CD4-positive, alpha-beta T cell treated with Interleukin-10 for 1 hour (primary cell): ENCODE measurements at regions not wholly inside any gene's neighbourhood (a gene's known extent, or its start where the extent isn't known, plus 50 kb on each side); places are given as distances from the start of the nearest gene placed in this dataset.
"Not testable (repeated sequence)": the region's sequence is repeated elsewhere in the genome, so short reads cannot be mapped to it uniquely, and the experiment has no call there.

ENCODE experiments used
- DNase-seq: peaks from one replicate; pipeline ENCODE4 v3.0.0-alpha.2; 2020

DNA sequence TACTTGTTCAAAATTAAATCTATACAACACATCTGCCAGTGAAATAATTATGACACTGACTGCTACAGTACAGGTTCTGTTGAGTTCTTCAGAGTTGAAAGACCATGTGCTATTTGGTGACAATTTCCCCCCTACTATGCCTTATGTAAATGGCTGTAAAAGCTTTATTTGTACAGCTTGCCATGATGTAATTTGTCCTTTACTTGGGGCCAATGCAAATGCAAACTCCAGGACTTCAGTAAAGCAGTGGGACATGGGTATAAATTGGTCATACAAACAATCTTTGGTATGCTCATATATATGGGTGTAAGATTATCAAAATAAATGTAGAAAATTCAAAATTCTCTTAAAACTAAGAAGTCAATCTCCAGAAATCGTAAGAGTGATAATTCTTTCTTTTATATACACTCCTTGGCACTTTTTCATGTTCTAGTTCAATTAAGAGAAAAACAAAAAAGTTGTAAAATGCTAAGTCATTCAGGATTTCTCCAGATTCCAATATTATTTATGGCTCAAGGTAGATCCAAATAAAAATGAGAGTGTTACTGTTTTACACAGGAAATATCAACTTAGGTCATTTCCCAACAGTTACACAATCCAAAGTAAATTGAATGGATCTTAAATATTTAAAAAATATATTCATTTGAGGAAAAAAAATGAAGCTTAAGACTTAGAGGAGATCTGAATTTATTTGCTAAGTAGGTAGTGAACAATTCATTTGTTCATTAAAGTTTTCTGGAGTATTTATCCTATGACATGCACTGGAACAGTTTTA, 1310.5 kb upstream of the CITED2 start:
- no peak for DNase-seq

DNA sequence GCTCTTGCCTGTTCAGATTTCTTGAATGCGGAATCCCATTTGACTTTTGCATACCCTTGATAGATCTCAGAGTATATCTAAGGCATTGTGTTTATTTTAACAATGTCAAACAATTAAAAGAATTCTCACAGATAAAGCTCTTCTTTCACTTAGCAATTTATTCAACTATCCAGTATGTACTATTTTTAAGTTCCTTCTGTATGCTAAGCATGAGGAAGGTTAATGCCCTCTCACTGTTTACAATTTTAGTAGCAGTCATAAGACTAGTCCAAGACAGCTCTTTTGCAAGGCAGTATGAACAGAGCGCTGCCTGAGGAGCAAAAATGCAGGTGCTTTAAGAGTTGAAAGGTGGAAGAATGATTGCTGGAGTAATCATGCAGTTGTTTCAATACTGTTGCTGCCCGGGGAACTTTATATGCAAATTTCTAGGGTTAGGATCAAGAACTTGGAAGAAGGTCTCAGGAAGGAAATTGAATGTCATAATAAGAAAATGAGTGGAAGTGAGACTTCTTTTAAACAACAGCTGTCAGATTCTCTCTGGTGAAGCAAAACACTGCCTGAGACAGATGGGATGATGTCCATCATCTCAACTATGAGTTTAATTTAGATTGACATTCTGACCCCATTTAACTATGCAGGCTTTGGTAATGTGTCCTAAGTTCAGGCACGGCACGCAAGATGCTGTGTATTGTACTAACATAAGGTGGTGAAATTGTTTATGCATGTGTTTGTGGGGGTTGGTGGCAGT, 1303.5 kb upstream of the CITED2 start:
- no peak for DNase-seq

DNA sequence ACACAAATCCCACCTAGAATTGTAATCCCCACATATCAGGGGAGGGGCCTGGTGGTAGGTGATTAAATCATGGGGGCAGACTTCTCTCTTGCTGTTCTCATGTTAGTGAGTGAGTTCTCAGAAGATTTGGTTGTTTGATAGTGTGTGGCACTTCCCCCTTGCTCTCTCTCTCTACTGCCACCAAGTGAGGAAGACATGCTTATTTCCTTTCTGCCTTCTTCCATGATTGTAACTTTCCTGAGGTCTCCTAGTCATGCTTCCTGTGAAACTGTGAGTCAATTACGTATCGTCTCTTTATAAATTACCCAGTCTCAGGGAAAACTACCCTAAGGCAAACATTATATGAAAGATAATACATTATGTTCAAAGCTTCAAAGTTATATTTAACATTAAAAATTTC, 1297.5 kb upstream of the CITED2 start:
- DNase-seq: peak; percentile 1

DNA sequence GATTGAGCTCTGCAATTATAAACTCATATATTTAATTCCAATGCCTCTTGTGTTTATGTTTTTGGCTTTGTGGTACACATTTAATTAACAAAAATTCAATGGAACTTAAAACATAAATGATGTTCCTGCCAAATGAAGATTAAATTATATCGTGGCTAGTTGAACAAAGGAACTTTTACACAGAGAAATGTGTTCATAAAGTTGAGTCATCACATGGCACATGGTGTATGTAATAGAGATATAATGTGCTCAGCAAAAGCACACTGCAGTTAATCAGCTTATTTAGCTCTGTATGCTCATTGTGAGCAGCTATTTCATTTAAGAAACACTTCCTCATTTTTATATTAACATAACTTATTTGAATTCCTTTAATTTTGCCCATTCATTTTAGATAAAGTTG, 1295.6 kb upstream of the CITED2 start:
- no peak for DNase-seq

DNA sequence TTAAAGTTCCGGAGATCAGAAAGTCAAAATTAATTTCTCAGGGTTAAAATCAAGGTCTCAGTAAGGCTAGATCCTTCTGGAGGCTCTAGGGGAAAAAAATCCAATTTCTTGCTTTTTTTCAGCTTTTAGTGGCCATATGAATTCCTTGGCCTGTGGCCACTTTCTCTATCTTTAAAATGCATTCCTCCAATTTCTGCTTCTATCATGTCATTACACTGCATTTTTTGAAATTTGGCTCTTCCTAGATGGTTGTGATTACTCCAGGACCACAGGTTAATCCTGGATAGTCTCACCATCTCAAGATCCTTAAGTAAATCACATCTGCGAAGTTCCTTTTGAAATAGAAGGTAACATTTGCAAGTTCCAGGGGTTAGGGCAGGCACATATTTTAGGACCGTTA, 1294.9 kb upstream of the CITED2 start:
- DNase-seq: no peak

DNA sequence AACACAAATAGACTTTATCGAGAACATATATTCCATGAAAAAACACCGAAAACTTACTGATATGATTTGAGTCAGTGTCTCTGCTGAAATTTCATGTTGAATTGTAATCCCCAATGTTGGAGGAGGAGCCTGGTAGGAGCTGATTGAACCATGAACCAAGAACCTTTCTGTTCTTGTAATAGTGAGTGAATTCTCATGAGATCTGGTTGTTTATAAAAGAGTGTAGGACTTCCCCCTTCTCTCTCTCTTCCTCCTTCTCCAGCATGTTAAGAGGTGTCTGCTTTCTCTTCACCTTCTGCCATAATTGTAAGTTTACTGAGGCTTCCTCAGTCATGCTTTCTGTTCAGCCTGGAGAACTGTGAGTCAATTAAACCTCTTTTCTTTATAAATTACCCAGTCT, 1289.3 kb upstream of the CITED2 start:
- DNase-seq: no peak

DNA sequence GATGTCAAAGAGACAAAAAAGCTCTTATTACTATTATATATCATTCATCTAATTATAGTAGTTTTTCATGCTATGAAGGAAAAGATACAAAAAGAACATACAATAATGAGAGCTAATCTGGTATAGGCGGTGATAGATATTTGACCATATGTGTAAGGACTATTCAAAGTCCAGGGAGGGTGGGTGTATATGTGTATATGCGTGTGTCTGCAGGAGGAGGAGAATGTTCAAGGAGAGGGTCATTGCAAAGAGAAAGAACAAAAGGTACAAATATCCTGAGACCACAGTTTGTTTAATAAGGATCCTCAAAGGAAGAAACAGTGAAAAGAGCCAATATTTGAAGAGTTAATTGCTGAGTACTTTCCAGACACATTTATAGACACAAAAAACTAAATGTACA, 1288.6 kb upstream of the CITED2 start:
- DNase-seq: no peak

DNA sequence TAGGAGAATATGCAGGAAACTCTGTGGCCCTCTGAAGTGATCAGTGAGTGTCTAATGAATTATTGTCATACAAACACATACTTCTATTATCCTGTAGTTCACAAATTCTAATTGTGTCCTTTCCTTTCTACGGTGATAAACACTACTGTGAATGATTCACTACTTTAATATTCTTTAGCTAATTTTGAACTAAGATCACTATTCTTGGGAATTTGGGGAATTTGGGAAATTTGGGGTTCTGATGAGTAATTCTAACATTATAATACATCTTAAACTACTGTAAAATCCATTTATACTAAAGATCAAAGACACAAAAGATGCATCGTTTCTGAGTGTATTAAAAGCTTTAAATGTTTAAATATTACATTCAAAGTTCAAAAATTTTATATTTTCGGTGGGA, 1287.2 kb upstream of the CITED2 start:
- no peak for DNase-seq

DNA sequence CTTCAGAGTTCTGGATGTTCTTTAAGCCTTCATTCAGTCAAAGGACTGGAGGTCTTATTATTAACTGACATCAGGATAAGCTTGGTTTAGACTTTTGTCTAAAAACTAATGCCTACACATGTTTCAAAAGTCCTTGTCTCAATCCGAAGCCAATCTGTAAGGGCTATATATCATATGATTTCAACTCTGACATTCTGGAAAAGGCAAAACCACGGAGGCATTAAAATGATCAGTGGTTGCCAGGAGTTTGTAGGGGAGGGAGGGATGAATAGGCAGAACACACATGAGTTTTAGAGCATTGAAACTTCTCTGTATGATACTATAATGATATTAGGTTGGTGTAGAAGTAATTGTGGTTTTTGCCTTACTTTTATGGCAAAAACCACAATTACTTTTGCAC, 1285.8 kb upstream of the CITED2 start:
- DNase-seq: no peak

DNA sequence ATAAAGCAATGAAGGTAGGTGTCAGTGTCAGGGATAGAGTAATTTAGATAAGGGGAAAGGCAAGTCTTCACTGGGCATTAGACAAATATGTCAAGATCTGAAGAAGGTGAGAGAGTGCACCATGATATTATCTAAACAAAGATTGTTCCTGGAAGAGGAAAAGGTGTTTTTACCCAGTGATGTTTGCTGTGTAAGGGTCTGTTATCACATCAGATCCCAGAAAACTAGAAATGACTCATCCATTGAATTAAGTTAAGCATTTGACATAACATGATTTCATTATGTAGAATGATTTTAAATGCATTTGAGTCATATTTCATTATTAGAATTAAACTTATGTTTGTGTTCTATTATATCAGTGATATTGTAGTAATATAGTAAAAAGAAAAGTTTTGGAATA, 1279.5 kb upstream of the CITED2 start:
- DNase-seq: no peak

DNA sequence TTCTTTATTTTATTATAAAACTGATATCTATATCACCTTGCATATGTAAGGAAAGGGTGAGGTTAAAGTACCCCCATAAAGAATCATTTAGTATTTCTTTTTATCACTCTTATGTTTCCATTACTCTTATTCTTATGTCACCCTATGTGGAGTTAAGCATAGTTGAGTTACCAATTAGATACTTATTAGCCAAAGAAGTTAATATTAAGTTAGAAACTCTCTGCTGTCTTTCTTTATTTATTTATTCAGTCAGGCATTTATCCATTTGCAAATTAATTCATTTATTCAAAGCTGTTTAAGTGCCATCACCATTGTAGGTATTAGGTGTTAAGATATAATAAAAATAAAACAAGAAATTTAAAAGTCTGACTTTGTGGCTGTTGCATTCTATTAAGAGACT, 1279.1 kb upstream of the CITED2 start:
- no peak for DNase-seq

DNA sequence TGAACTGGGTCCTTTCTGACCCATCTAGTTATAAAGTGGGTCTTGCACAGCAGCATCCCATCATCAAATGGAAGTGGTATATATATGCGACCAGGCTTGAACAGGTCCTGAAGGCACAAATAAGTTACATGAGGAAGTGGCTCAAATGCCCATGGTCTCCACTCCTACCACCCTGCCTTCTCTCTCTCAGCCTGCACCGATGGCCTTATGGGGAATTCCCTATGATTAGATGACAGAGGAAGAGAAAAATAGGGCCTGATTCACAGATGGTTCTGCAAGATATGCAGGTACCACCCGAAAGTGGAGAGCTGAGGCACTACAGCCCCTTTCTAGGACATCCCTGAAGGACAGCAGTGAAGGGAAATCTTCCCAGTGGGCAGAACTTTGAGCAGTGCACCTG, 1275.1 kb upstream of the CITED2 start:
- DNase-seq: not testable (repeated sequence)

DNA sequence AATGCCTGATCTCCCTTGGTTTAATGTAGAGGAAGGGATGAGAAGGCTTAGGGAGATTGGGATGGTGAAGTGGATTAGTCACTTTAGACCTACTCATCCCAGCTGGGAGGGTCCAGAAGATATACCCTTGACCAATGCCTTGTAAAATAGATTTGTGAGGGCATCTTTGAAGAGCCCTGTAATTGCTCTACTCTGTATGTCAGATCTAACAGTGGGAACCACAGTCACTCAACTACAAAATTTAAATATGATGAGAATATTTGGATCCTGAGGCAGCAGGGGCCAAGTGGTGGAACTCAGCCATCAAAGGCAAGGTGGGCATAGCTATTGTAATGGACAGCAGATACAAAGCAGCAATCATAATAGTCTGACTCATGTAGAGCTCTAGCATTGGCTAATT, 1272.9 kb upstream of the CITED2 start:
- not testable (repeated sequence) for DNase-seq

DNA sequence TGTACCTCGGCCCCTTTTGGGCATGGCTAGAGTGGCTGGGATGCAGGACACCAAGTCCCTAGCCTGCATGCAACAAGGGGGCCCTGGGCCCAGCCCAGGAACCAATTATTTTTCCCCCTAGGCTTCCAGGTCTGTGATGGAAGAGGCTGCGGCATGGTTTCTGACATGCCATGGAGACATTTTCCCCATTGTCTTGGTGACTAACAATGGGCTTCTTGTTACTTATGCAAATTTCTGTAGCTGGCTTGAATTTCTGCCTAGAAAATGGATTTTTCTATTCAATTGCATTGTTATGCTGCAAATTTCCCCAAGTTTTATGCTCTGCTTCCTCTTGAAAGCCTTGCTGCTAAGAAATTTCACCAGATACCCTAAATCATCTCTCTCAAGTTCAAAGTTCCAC, 1269.6 kb upstream of the CITED2 start:
- no peak for DNase-seq

DNA sequence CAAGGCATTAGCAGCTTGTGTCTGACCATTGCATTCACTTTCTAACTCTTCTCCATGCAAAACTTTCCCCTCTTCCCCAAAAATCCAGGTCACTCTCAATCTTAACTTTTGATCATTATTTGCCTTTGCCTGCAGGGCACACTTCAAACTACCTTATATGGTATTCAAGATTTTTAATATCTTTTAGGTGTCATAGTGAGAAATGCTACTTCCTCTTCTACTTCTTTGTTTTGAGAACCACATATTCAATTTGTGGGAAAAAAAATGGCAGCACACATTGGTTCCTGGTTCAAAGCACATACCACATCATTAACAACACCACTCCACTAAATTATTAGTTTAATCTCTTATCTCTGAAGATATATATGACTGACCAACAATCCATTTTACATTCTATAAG, 1267.0 kb upstream of the CITED2 start:
- no peak for DNase-seq

DNA sequence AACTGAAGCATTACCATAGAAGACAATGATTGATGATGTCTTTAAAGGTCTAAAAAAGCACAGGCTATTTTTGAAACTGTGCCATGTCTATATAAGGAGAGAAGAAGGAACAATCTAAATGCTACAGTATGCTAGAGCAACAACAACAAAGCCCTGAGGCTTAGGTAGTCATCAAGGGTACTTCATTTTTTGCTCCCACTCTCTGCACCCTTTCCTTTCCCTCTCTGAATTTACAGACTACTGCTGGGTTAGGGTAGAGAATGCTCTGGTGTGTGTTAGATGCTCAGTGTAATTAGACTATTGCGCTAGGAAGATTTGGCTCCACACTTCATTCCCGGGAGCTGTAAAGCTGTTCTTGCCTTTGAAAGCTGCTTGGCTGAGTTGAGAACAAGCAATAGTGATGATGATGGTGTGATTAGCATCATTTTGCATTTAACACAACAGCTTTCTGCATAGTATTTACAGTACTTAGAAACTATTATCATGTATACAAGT, 1262.5 kb upstream of the CITED2 start:
- DNase-seq: no peak

DNA sequence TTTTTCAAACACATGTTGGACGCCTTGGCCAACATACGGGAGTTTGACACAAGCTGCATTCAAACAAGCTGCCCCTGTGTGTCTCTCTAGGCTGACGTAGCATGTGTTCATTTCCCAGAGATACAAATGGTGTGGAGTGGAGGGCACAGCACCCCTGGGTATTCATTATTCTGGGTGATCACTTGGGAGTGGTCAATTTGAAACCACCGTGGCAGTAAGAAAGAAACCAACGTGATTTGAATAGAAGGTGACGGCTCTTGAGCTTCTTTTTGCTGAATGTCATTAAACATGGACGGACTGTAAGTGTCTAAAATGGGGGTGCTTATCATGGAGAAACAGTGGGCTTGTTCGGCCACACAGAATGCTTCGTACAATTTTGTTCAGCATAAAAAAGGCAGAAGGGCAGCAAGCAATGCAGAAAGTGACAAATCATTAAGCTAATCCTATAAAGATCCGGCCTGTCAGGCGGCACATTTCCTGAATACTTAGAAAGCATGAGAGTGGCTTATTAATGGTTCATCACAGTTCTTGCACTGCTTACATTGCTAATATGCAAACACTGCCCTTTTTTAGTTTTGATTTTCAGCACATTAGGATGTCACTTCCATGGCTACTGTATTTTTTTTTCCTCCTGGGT, 1261.9 kb upstream of the CITED2 start:
- no peak for DNase-seq

DNA sequence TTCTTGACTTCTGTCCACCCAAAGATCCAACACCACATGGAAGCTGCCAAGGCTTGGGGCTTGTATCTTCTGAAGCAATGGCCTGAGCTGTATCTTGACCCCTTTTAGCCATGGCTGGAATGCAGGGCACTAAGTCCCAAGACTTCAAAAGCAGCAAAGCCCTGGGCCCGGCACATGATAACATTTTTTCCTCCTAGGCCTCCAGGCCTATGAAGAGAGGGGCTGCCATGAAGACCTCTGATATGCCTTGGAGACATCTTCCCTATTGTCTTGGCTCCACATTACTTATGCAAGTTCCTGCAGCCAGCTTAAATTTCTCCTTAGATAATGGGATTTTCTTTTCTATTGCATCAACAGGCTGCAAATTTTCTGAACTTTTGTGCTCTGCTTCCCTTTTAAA, 1252.6 kb upstream of the CITED2 start:
- no peak for DNase-seq

DNA sequence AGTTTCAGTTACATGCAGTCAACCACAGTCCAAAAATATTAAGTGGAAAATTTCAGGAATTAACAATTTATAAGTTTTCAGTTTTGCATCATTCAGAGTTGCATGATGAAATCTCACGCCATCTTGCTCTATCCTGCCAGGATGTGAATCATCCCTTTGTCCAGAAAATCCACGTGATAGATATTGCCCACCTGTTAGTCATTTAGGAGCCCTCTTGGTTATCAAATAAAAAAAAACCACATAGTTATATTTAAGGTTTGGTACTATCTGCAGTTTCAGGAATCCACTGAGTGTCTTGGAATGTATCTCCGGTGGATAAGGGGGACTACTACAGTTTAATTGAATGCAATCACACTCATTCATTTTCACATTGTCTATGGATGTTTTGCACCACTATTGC, 1249.0 kb upstream of the CITED2 start:
- DNase-seq: no peak

DNA sequence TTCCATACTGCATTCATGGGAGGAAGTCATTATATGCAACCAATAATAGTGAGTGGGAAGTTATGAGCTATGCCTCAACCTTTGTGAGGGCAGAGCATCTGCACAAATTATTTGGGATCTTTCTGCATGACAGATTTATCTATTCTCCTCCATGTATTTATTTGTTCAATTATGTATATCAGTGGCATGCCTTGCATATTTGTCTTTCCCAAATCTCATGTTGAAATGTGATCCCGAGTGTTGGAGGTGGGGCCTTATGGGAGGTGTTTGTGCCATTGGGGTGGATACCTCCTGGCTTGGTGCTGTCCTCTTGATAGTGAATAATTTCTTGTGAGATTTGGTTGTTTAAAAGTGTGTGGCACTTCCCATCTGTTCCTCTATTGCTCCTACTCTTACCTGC, 1246.0 kb upstream of the CITED2 start:
- DNase-seq: no peak

DNA sequence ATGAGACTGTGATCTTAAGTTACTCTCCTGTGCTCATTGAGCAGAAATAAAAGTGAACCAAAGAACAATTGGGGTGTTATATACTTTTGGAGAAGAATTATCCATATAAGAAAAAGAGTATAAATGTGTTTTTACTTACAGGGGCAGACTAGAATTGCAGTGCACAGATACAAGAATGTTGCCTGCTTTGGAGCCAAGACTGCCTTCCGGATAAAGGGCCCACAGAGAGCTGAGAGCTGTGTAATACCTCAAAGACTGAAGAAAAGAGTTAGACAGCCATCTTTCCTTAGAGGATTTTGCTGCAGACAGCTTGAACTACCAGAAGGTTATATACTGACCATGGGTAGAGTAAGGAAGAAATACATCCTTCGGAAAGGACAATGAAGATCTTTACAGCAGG, 1235.5 kb upstream of the CITED2 start:
- no peak for DNase-seq

DNA sequence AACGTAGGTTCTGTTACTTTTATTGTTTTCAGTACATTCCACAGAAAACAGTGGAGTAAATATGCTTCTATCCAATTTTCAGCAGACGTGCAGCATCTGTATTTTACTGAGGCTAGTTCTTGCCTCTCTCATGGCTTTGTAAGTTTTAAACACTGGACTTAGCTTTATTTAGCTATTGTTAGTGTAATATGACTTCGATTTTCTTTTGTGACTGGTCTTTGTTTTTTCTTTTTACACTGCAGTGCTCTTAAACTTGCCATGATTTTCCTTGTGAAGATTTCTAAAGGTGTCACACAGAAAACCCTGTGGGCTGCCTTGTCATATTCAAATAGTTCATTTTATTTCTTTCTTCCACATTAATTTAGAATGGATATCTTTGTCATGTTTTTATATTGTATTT, 1234.9 kb upstream of the CITED2 start:
- no peak for DNase-seq

DNA sequence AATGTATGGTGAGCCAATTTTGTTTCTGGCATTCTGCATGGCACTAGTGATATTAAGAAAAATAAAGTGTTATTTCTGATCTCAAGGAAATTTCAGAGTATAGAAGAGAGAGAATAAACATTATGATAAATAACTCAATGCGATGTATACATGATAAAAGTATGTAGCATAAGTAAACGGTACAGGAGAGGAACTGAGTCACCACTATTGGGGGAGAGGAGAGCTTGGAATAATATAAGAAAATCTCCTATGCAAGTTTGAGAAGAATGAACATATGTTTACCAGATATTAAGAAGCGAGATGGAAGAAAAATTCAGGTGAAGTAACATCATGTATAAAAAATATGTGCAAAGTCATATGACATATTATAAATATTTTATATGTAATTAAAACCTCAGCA, 1230.3 kb upstream of the CITED2 start:
- no peak for DNase-seq
